Stimulated activated CD8-positive, alpha-beta memory T cell treated with anti-CD3 and anti-CD28 coated beads, Interleukin-2, amount 100 ng/mL, for 1 hour (primary cell): ENCODE measurements at regions not wholly inside any gene's neighbourhood (a gene's known extent, or its start where the extent isn't known, plus 50 kb on each side); places are given as distances from the start of the nearest gene placed in this dataset.
"Not testable (repeated sequence)": the region's sequence is repeated elsewhere in the genome, so short reads cannot be mapped to it uniquely, and the experiment has no call there.

ENCODE experiments used
- DNase-seq, 2 donors: peaks; one replicate each; pipeline ENCODE4 v3.0.0-alpha.2; 2020; ENCODE audit warnings: low read depth in 2 of 2

- no peak for DNase-seq
Observed at GRCh38 chr5:152051499-152052454, 127.1 kb upstream of the GLRA1 start.

GRCh38 chr5:152046361-152046760 is 121.7 kb upstream of the GLRA1 start:
- DNase-seq = no peak

GRCh38 chr5:152038856-152039255 is 114.2 kb upstream of the GLRA1 start:
- not testable (repeated sequence) for DNase-seq

- peak in 1 of 2 donors; percentile 2 for DNase-seq
Observed at GRCh38 chr5:152026328-152027024, 101.8 kb upstream of the GLRA1 start.

GRCh38 chr5:152016421-152016820 is 91.8 kb upstream of the GLRA1 start:
- no peak for DNase-seq

DNA sequence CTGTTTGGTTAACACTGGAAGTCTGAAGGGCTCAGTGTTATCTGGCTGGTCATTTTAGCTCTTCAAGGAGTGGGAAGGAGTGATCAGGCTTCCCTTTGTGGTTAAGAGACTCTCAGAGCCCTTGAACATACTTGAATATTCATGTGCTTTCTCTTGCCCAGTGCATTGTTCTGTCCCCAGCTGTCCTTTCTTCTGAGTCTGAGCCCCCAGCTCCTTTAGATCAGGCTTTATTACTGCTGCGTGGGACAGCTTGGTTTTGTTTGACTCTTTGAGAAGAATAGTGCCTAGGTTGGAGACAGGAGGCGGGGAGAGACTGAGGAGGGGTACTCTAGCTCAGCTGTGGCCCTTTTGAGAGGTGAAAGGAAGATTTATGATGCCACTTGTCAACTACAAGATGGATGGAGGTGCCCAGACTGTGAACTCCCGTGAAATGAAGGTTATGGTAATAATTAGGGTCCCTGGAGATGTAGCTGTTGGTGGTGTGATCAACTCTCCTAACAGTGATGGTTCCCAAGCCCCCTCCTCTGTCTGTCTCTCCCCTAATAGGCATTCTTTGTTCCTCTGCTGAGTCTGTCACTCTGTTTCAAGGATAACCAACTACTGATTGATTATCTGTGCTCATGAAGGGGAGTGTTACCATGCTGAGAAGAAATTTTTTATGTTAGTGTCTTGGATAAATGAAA is 83.1 kb upstream of the GLRA1 start:
- no peak for DNase-seq

- DNase-seq = no peak
Observed at GRCh38 chr5:152004095-152004494, 79.4 kb upstream of the GLRA1 start.
